Esophagus muscularis mucosa (tissue), 4 donors: ENCODE measurements at regions not wholly inside any gene's neighbourhood (a gene's known extent, or its start where the extent isn't known, plus 50 kb on each side); places are given as distances from the start of the nearest gene placed in this dataset.

Source experiments
- DNase-seq: peaks from one replicate; pipeline ENCODE4 v3.0.0-alpha.2; 2017; ENCODE audit errors: extremely low spot score
- H3K27ac ChIP-seq, 4 donors: fragments of 200-600 bp; sonication (generic); replicated peaks in 1 of 4; 1 replicate in 3 of 4; 2 replicates in 1 of 4; pipeline ENCODE4 v1.5.1; 2016 to 2019; ENCODE audit warnings: mild to moderate bottlenecking in 1 of 4
- H3K27me3 ChIP-seq, 4 donors: fragments of 200-600 bp; sonication (generic); one replicate each; pipeline versions ENCODE4 v1.5.1 to v1.6.0; 2016 to 2019
- H3K36me3 ChIP-seq, 4 donors: fragments of 200-600 bp; sonication (generic); one replicate each; pipeline ENCODE4 v1.5.1; 2016 to 2019
- H3K4me1 ChIP-seq, 4 donors: fragments of 200-600 bp; sonication (generic); one replicate each; pipeline ENCODE4 v1.5.1; 2016 to 2019
- H3K4me3 ChIP-seq, 4 donors: fragments of 200-600 bp; sonication (generic); 1 replicate in 2 of 4; 2 replicates in 2 of 4; pipeline ENCODE4 v1.5.1; 2016 to 2019; ENCODE audit warnings: mild to moderate bottlenecking in 4 of 4, moderate library complexity in 1 of 4
- H3K9me3 ChIP-seq, 4 donors: fragments of 200-600 bp; sonication (generic); 1 replicate in 3 of 4; 2 replicates in 1 of 4; pipeline ENCODE4 v1.5.1; 2016 to 2019
- CTCF ChIP-seq, 3 experiments: fragments of 200-600 bp in 2 of 3; fragments of 450-650 bp in 1 of 3; sonication (generic) in 2 of 3; IDR thresholded peaks; one replicate each; pipeline ENCODE4 v1.5.1; 2017 to 2019; ENCODE audit warnings: antibody characterized with exemption in 3 of 3, mild to moderate bottlenecking in 2 of 3, moderate library complexity in 1 of 3
- EP300 ChIP-seq: sonication (generic); formaldehyde crosslinking; IDR thresholded peaks from one replicate; pipeline ENCODE4 v1.6.1; 2017; ENCODE audit warnings: antibody characterized with exemption
- POLR2A ChIP-seq: fragments of 450-650 bp; IDR thresholded peaks from one replicate; pipeline ENCODE4 v1.6.1; 2017; ENCODE audit warnings: antibody characterized with exemption, moderate library complexity, mild to moderate bottlenecking, low read depth
- POLR2AphosphoS5 ChIP-seq, 2 donors: sonication (generic); formaldehyde crosslinking; IDR thresholded peaks; one replicate each; pipeline ENCODE4 v1.6.1; 2017; ENCODE audit warnings: antibody characterized with exemption in 2 of 2
- WGBS: methylation state at CpG from one replicate; pipeline ENCODE4 v1.1.5; 2018; 5-methylcytosine and 5-hydroxymethylcytosine counted together
- intact Hi-C: fragments of 100-400 bp; cut with DNase I; formaldehyde crosslinking; loops from one replicate; pipeline ENCODE4 v1.15.1; 2023

- Histone ChIP-seq H3K27ac (peak overlapping the region; percentile 85 to 87 (median 86)), H3K4me3 (peak overlapping the region; percentile 37 to 56 (median 46)), H3K27me3 (no peaks in the 10 kb centered on the region), H3K4me1 (peaks cover 55 to 68% (median 67%) of the 10 kb centered on the region in 4 donors), H3K36me3 (peaks cover 0 to 9% (median 0%) of the 10 kb centered on the region in 4 donors), H3K9me3 (no peaks in the 10 kb centered on the region)
- 50% methylated on average over 5 of the region's 5 CpGs for WGBS
- no peak for TF ChIP-seq CTCF (IDR thresholded peaks at IDR 0.05)
- TF ChIP-seq POLR2A = no peak
- TF ChIP-seq EP300 = no peak
- TF ChIP-seq POLR2AphosphoS5 (IDR thresholded peaks at IDR 0.05) = no peak
- DNase-seq = no peak
- intact Hi-C loops = loop anchor here (5.0 to 10.0 kb wide), 3 partner anchors 92 to 112 kb away; no protein-coding TSS in a partner anchor
Measured at GRCh38 chr20:19885594-19885938, 127.5 kb downstream of the RIN2 start.

- peak overlapping the region; percentile 37 to 56 (median 46) for H3K4me3 ChIP-seq
- peaks cover 0 to 14% (median 0%) of the 10 kb centered on the region in 4 donors for H3K36me3 ChIP-seq
- H3K4me1 ChIP-seq = peaks cover 58 to 73% (median 71%) of the 10 kb centered on the region in 4 donors
- 19% methylated on average over 16 of the region's 16 CpGs for WGBS
- H3K27me3 ChIP-seq = no peaks in the 10 kb centered on the region
- H3K27ac ChIP-seq = peak overlapping the region; percentile 85 to 87 (median 86)
- intact Hi-C loops = loop anchor here (5.0 to 10.0 kb wide), 3 partner anchors 91 to 111 kb away; no protein-coding TSS in a partner anchor
- DNase-seq = no peak
- no peak for TF ChIP-seq POLR2A
- TF ChIP-seq POLR2AphosphoS5 (IDR thresholded peaks at IDR 0.05) = peak; percentile 60 to 69
- no peaks in the 10 kb centered on the region for H3K9me3 ChIP-seq
Measured at GRCh38 chr20:19885939-19886660, 128.0 kb downstream of the RIN2 start.

- TF ChIP-seq EP300 (no peak), CTCF (IDR thresholded peaks at IDR 0.05) (peak in 2 of 3 experiments; percentile 18 to 20)
- H3K9me3 ChIP-seq = no peaks in the 10 kb centered on the region
- H3K27ac ChIP-seq = peak overlapping the region; percentile 85 to 87 (median 86)
- intact Hi-C loops = loop anchor here (5.0 to 10.0 kb wide), 3 partner anchors 91 to 111 kb away; no protein-coding TSS in a partner anchor
- no peaks in the 10 kb centered on the region for H3K27me3 ChIP-seq
- peaks cover 65 to 79% (median 76%) of the 10 kb centered on the region in 4 donors for H3K4me1 ChIP-seq
- peaks cover 0 to 21% (median under 1%) of the 10 kb centered on the region in 4 donors for H3K36me3 ChIP-seq
- WGBS = 52% methylated on average over 8 of the region's 8 CpGs
- peak overlapping the region; percentile 37 to 56 (median 46) for H3K4me3 ChIP-seq
- no peak for DNase-seq
Measured at GRCh38 chr20:19886661-19887288, 128.7 kb downstream of the RIN2 start.

GRCh38 chr20:19887556-19888268 lies 129.4 kb upstream of the NAA20 start:
- no peak for TF ChIP-seq CTCF (IDR thresholded peaks at IDR 0.05)
- TF ChIP-seq EP300 = no peak
- TF ChIP-seq POLR2AphosphoS5 (IDR thresholded peaks at IDR 0.05) = no peak
- no peak for TF ChIP-seq POLR2A
- no peak for DNase-seq
- Histone ChIP-seq H3K27ac (peak overlapping the region; percentile 85 to 87 (median 86)), H3K4me3 (peak overlapping the region; percentile 37 to 56 (median 46)), H3K4me1 (peaks cover 66 to 82% (median 77%) of the 10 kb centered on the region in 4 donors), H3K36me3 (peaks cover 0 to 29% (median 4%) of the 10 kb centered on the region in 4 donors), H3K27me3 (no peaks in the 10 kb centered on the region), H3K9me3 (no peaks in the 10 kb centered on the region)
- intact Hi-C loops = loop anchor here (5.0 to 10.0 kb wide), 3 partner anchors 90 to 110 kb away; no protein-coding TSS in a partner anchor
- 29% methylated on average over 7 of the region's 7 CpGs for WGBS
